ENCODE measurements at regions not wholly inside any gene's neighbourhood (a gene's known extent, or its start where the extent isn't known, plus 50 kb on each side); places are given as distances from the start of the nearest gene placed in this dataset.
"Not testable (repeated sequence)": the region's sequence is repeated elsewhere in the genome, so short reads cannot be mapped to it uniquely, and the experiment has no call there.

- in situ Hi-C loops (cut with HindIII; ENCODE audit: low sequenced_read_pairs): no loop called here
- DNase-seq (ENCODE audit: low spot score): no peak
These were observed 176.2 kb downstream of the CYP26B1 start for GRCh38 chr2:71971493-71971892.

- peak; percentile 52 for DNase-seq (ENCODE audit: low spot score)
- in situ Hi-C loops (cut with HindIII; ENCODE audit: low sequenced_read_pairs): no loop called here
These were observed 182.1 kb downstream of the CYP26B1 start for GRCh38 chr2:71965530-71965929.

GRCh38 chr2:71962911-71963694, 184.6 kb downstream of the CYP26B1 start:
- in situ Hi-C loops (cut with HindIII; ENCODE audit: low sequenced_read_pairs): no loop called here
- DNase-seq (ENCODE audit: low spot score): no peak

- in situ Hi-C loops (cut with HindIII; ENCODE audit: low sequenced_read_pairs): no loop called here
- no peak for DNase-seq (ENCODE audit: low spot score)
These were observed 185.3 kb downstream of the CYP26B1 start for GRCh38 chr2:71962350-71962749.

- in situ Hi-C loops (cut with HindIII; ENCODE audit: low sequenced_read_pairs): no loop called here
- DNase-seq (ENCODE audit: low spot score): no peak
These were observed 186.2 kb downstream of the CYP26B1 start for GRCh38 chr2:71961289-71962027.

- DNase-seq (ENCODE audit: low spot score): no peak
- in situ Hi-C loops (cut with HindIII; ENCODE audit: low sequenced_read_pairs): no loop called here
These were observed 188.2 kb downstream of the CYP26B1 start for GRCh38 chr2:71959494-71959893.

GRCh38 chr2:71958426-71958825, 189.2 kb downstream of the CYP26B1 start:
- in situ Hi-C loops (cut with HindIII; ENCODE audit: low sequenced_read_pairs); DNase-seq (ENCODE audit: low spot score): not testable (repeated sequence)

GRCh38 chr2:71952572-71953188, 195.0 kb downstream of the CYP26B1 start:
- in situ Hi-C loops (cut with HindIII; ENCODE audit: low sequenced_read_pairs): no loop called here
- no peak for DNase-seq (ENCODE audit: low spot score)

- DNase-seq (ENCODE audit: low spot score): no peak
- in situ Hi-C loops (cut with HindIII; ENCODE audit: low sequenced_read_pairs): no loop called here
These were observed 195.8 kb downstream of the CYP26B1 start for GRCh38 chr2:71951718-71952404.

GRCh38 chr2:71951083-71951468, 196.6 kb downstream of the CYP26B1 start:
- no peak for DNase-seq (ENCODE audit: low spot score)
- in situ Hi-C loops (cut with HindIII; ENCODE audit: low sequenced_read_pairs): no loop called here

- in situ Hi-C loops (cut with HindIII; ENCODE audit: low sequenced_read_pairs): no loop called here
- DNase-seq (ENCODE audit: low spot score): peak; percentile 50
These were observed 197.2 kb downstream of the CYP26B1 start for GRCh38 chr2:71950256-71951082.

- DNase-seq (ENCODE audit: low spot score): no peak
- in situ Hi-C loops (cut with HindIII; ENCODE audit: low sequenced_read_pairs): no loop called here
These were observed 198.2 kb downstream of the CYP26B1 start for GRCh38 chr2:71949537-71949798.

GRCh38 chr2:71948781-71949536, 198.7 kb downstream of the CYP26B1 start:
- no peak for DNase-seq (ENCODE audit: low spot score)
- in situ Hi-C loops (cut with HindIII; ENCODE audit: low sequenced_read_pairs): no loop called here

GRCh38 chr2:71947809-71948208, 199.9 kb downstream of the CYP26B1 start:
- in situ Hi-C loops (cut with HindIII; ENCODE audit: low sequenced_read_pairs): no loop called here

GRCh38 chr2:71945603-71945959, 202.1 kb downstream of the CYP26B1 start:
- in situ Hi-C loops (cut with HindIII; ENCODE audit: low sequenced_read_pairs): no loop called here
- no peak for DNase-seq (ENCODE audit: low spot score)

More at GRCh38 chr2:71947809-71948208, 199.9 kb downstream of the CYP26B1 start:
- DNase-seq (ENCODE audit: low spot score): no peak

- no peak for DNase-seq (ENCODE audit: low spot score)
- in situ Hi-C loops (cut with HindIII; ENCODE audit: low sequenced_read_pairs): no loop called here
These were observed 202.7 kb downstream of the CYP26B1 start for GRCh38 chr2:71944806-71945602.

GRCh38 chr2:71944183-71944550, 203.5 kb downstream of the CYP26B1 start:
- in situ Hi-C loops (cut with HindIII; ENCODE audit: low sequenced_read_pairs): no loop called here
- DNase-seq (ENCODE audit: low spot score): no peak

Data from G401 (cell line).